ENCODE measurements at regions not wholly inside any gene's neighbourhood (a gene's known extent, or its start where the extent isn't known, plus 50 kb on each side); places are given as distances from the start of the nearest gene placed in this dataset.
"Not testable (repeated sequence)": the region's sequence is repeated elsewhere in the genome, so short reads cannot be mapped to it uniquely, and the experiment has no call there.

DNA sequence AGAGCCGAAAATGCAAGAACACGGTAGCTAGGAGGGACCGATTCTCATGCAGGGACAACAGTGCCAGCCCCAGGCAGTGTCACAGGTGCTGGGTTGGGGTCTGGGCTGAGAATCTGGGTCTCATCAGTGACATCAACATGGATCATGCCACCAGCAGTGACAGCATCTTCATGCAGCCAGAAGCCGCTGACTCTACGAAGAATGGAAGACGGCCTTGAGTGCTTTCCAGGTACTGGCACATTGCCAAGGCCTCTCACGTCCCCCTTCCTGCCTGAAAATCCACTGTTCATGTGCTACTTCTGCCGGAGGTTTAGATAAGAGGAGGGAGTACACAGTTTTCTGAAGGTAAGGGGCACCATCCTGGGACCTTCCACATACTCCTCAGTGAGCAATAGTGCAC, 141.1 kb upstream of the FOXQ1 start:
- TF ChIP-seq POLR2A (IDR thresholded peaks at IDR 0.05): no peak
- H3K27ac ChIP-seq: no peak overlapping the region
- no peaks in the 10 kb centered on the region for H3K27me3 ChIP-seq
- peaks cover 0 to 6% (median 3%) of the 10 kb centered on the region in 3 donors for H3K4me1 ChIP-seq
- H3K36me3 ChIP-seq: no peaks in the 10 kb centered on the region
- no peaks in the 10 kb centered on the region for H3K9me3 ChIP-seq
- intact Hi-C loops (cut with DNase I): no loop called here
- 50 to 73% methylated on average over 6 to 7 of the region's 8 CpGs for WGBS, 2 donors
- H3K4me3 ChIP-seq: no peak overlapping the region
- no peak for DNase-seq

DNA sequence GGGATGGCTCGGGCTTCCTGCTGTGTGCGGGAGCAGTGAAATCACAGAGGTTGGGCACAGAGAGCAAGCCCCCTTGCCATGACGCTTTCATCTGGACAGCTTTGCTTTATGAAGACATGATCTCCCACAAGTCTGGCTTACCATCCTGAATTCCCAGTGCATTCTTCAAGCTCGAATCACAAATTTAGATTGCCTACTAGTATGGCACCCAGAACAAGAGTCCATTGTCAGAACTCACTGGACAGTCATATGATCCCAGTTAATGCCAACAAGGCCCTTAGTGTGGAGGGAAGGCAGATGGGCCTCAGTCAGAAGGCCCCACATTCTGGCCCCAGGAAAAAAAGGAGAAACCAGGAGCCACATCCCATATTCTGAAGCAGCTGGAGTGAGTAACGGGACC, 147.3 kb upstream of the FOXQ1 start:
- no peak for DNase-seq
- H3K27me3 ChIP-seq: no peaks in the 10 kb centered on the region
- no peak overlapping the region for H3K27ac ChIP-seq
- TF ChIP-seq, protein P1, sequence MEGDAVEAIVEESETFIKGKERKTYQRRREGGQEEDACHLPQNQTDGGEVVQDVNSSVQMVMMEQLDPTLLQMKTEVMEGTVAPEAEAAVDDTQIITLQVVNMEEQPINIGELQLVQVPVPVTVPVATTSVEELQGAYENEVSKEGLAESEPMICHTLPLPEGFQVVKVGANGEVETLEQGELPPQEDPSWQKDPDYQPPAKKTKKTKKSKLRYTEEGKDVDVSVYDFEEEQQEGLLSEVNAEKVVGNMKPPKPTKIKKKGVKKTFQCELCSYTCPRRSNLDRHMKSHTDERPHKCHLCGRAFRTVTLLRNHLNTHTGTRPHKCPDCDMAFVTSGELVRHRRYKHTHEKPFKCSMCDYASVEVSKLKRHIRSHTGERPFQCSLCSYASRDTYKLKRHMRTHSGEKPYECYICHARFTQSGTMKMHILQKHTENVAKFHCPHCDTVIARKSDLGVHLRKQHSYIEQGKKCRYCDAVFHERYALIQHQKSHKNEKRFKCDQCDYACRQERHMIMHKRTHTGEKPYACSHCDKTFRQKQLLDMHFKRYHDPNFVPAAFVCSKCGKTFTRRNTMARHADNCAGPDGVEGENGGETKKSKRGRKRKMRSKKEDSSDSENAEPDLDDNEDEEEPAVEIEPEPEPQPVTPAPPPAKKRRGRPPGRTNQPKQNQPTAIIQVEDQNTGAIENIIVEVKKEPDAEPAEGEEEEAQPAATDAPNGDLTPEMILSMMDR (IDR thresholded peaks at IDR 0.05): no peak
- intact Hi-C loops (cut with DNase I): no loop called here
- H3K36me3 ChIP-seq: no peaks in the 10 kb centered on the region
- H3K9me3 ChIP-seq: no peaks in the 10 kb centered on the region
- WGBS, 2 donors: 81 to 92% methylated on average over 4 to 5 of the region's 5 CpGs
- H3K4me3 ChIP-seq: no peak overlapping the region
- H3K4me1 ChIP-seq: peaks cover 0 to 23% (median 0%) of the 10 kb centered on the region in 3 donors

DNA sequence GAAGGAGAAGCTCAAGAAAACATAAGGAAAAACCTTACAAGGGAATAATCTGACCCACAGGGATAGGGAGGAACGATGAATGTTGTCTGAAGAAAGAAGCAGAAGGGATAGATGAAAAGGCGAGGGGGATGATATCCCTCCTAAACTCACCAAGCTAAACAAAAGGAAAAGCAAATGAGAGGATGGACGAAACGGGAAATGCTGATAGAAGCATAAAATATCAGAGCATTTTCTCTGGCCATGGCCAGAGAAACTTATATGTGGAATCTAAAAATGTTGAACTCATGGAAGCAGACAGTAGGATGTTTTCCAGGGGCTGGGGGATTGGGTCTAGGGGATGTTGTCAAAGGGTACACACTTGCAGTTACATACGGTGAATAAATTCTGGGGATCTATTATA, 148.4 kb upstream of the FOXQ1 start:
- no peak for DNase-seq
- Histone ChIP-seq H3K9me3 (no peaks in the 10 kb centered on the region), H3K36me3 (no peaks in the 10 kb centered on the region), H3K27ac (no peak overlapping the region), H3K4me3 (no peak overlapping the region), H3K27me3 (no peaks in the 10 kb centered on the region), H3K4me1 (peaks cover 0 to 23% (median 0%) of the 10 kb centered on the region in 3 donors)
- intact Hi-C loops (cut with DNase I): no loop called here
- WGBS, 2 donors: 81 to 84% methylated on average over 5 of the region's 5 CpGs
- no peak for TF ChIP-seq POLR2A (IDR thresholded peaks at IDR 0.05)
- TF ChIP-seq, protein P1 (IDR thresholded peaks at IDR 0.05): no peak

DNA sequence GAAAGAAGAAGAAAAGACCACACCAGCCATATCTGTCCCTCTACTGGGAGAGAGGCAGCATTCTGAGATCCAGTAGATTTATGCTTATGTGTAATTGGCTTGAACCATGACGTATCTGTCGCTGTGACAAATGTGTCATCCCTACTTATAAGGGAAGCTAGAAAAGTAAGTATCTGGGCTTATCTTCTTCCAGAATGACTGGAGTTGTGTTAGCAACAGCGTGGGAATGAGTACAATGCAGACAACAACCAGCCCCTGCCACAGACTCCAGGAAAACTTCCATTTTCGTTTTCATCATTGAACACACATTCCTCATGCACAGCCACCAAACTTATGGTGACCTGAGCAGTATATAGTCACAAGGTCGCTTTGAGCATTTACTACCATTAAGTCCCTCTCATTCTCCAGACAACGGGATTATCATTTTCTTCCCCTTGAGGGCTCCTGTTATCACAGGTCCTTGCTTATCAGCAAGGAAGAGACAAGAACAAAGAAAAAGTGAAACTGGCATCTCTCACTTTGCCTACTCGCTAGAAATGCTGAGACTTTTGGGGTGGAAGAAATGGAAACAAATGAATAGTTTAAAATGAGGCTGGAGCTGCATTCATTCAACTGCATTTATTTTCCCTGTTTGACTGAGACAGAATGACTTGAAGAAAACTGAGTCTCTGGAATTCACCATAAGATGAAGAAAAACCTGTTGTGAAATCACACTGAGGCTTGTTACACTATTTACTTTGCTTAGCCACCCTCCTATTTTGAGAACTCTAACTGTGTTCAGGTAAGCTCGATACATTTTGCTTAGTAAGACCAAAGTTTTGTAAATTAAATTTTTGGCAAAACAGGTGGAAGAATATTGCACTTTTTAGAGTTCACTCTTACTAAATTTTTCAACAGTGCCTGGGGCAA, 149.3 kb upstream of the FOXQ1 start:
- no peaks in the 10 kb centered on the region for H3K27me3 ChIP-seq
- H3K9me3 ChIP-seq: no peaks in the 10 kb centered on the region
- H3K4me3 ChIP-seq: peak overlapping the region in 1 of 4 donors; percentile 37
- intact Hi-C loops (cut with DNase I): no loop called here
- peak overlapping the region in 1 of 4 donors; percentile 57 for H3K27ac ChIP-seq
- DNase-seq: no peak
- no peaks in the 10 kb centered on the region for H3K36me3 ChIP-seq
- 40 to 48% methylated on average over 8 of the region's 8 CpGs for WGBS, 2 donors
- H3K4me1 ChIP-seq: peaks cover 0 to 23% (median 0%) of the 10 kb centered on the region in 3 donors
- no peak for TF ChIP-seq POLR2A (IDR thresholded peaks at IDR 0.05)
- TF ChIP-seq, protein P1 (IDR thresholded peaks at IDR 0.05): no peak

DNA sequence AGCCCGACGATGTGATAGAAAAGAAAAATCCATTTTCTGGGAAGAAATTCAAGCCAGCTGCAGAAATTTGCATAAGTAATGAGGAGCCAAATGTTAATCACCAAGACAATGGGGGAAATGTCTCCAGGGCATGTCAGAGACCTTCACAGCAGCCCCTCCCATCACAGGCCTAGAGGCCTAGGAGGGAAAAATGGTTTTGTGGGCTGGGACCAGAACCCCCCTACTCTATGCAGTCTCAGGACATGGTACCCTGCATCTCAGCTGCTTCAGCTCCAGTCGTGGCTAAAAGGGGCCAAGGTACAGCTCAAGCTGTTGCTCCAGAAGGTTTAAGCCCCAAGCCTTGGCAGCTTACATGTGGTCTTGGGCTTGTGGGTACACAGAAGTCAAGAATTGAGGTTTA, 155.5 kb upstream of the FOXQ1 start:
- intact Hi-C loops (cut with DNase I): not testable (repeated sequence)

DNA sequence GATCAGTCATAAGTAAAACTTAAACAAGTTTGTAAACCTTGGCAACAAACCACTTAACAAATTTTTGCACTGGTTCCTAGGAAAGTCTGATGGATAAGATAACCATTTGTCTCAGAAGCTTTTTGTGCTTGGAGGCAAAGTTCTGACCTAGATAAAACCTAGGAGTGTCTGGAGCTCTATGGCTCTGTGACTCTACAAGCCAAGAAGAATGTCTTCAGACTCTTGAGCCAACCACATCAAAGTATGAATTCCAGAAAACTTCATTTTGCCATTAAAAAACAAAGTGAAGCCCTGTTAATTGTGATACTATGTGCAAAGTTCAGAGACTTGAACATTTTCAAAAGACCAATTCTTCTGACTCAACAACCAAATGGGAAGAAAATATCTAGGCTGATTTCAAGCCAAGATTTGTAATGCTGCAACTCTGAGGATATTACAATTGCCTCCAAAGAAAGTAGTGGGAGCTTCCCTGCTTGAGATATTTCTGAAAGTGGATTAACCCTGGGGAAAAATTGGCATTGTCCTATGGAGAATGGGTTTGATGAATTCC, 158.1 kb upstream of the FOXQ1 start:
- H3K4me1 ChIP-seq: no peaks in the 10 kb centered on the region
- intact Hi-C loops (cut with DNase I): no loop called here
- DNase-seq: no peak
- H3K27me3 ChIP-seq: no peaks in the 10 kb centered on the region
- H3K27ac ChIP-seq: no peak overlapping the region
- H3K9me3 ChIP-seq: peaks cover 0 to 10% (median 6%) of the 10 kb centered on the region in 3 donors
- TF ChIP-seq, protein P1 (IDR thresholded peaks at IDR 0.05): no peak
- no peak for TF ChIP-seq POLR2A (IDR thresholded peaks at IDR 0.05)
- no peak overlapping the region for H3K4me3 ChIP-seq
- H3K36me3 ChIP-seq: no peaks in the 10 kb centered on the region

More for the DNA sequence above, 155.5 kb upstream of the FOXQ1 start:
- H3K4me1 ChIP-seq, H3K27ac ChIP-seq, H3K27me3 ChIP-seq, H3K4me3 ChIP-seq, H3K9me3 ChIP-seq, DNase-seq, H3K36me3 ChIP-seq: not testable (repeated sequence)
- 85 to 100% methylated on average over 2 to 3 of the region's 3 CpGs for WGBS, 2 donors

All from esophagus squamous epithelium (tissue), 5 donors.